ENCODE measurements at regions not wholly inside any gene's neighbourhood (a gene's known extent, or its start where the extent isn't known, plus 50 kb on each side); places are given as distances from the start of the nearest gene placed in this dataset.

- no peak for TF ChIP-seq CTCF (IDR thresholded peaks at IDR 0.05; ENCODE audit: low read length)
- no peak for TF ChIP-seq EZH2phosphoT487 (IDR thresholded peaks at IDR 0.05; ENCODE audit: low read length)
- TF ChIP-seq EZH2 (optimal IDR thresholded peaks at IDR 0.05; ENCODE audit: low read depth, low read length), result no peak
These were observed 80.1 kb downstream of the PJA1 start for GRCh38 chrX:69085151-69085550.

All from MM.1S (cell line).